Astrocyte (in vitro differentiated cells and primary cell): ENCODE measurements at regions not wholly inside any gene's neighbourhood (a gene's known extent, or its start where the extent isn't known, plus 50 kb on each side); places are given as distances from the start of the nearest gene placed in this dataset.

ENCODE experiments used
- DNase-seq: peaks from one replicate; pipeline ENCODE4 v3.0.0-alpha.2; 2010; ENCODE audit warnings: low read depth
- FAIRE-seq: peaks from 2 replicates; lab custom pipeline; 2011; peaks lifted over from hg19 to GRCh38; lab: Jason Lieb, UNC
- H2AFZ ChIP-seq: 2 replicates; pipeline ENCODE4 v1.6.0; 2012; ENCODE audit warnings: low read depth, low read length, inconsistent platforms
- H3K27ac ChIP-seq: 2 replicates; pipeline ENCODE4 v1.5.1; 2011; ENCODE audit warnings: low read depth, low read length, inconsistent platforms
- H3K27me3 ChIP-seq: 2 replicates; pipeline ENCODE4 v1.6.0; 2011; ENCODE audit warnings: low read length, inconsistent platforms; ENCODE audit not compliant: insufficient read depth
- H3K36me3 ChIP-seq: 2 replicates; pipeline ENCODE4 v1.5.1; 2011; ENCODE audit warnings: low read length, inconsistent platforms; ENCODE audit not compliant: insufficient read depth
- H3K4me1 ChIP-seq: 2 replicates; pipeline ENCODE4 v1.5.1; 2011; ENCODE audit warnings: low read length, inconsistent platforms; ENCODE audit not compliant: insufficient read depth
- H3K4me2 ChIP-seq: 2 replicates; pipeline ENCODE4 v1.6.0; 2012; ENCODE audit warnings: low read length, inconsistent platforms
- H3K4me3 ChIP-seq: 2 replicates; pipeline ENCODE4 v1.5.1; 2011; ENCODE audit warnings: low read depth, mild to moderate bottlenecking, low read length, inconsistent platforms; ENCODE audit not compliant: insufficient read depth
- H3K79me2 ChIP-seq: 2 replicates; pipeline ENCODE4 v1.6.0; 2012; ENCODE audit warnings: mild to moderate bottlenecking, low read length, inconsistent platforms; ENCODE audit not compliant: insufficient read depth
- H3K9ac ChIP-seq: 2 replicates; pipeline ENCODE4 v1.6.0; 2012; ENCODE audit warnings: mild to moderate bottlenecking, low read length, inconsistent platforms
- H3K9me3 ChIP-seq: 2 replicates; pipeline ENCODE4 v1.5.1; 2012; ENCODE audit warnings: low read depth, mild to moderate bottlenecking, low read length, inconsistent platforms; ENCODE audit not compliant: insufficient read depth
- H4K20me1 ChIP-seq: 2 replicates; pipeline ENCODE4 v1.6.0; 2012; ENCODE audit warnings: low read length, inconsistent platforms; ENCODE audit not compliant: insufficient read depth
- H3K27ac Mint-ChIP-seq: one replicate; pipeline ENCODE4 v1.8.0; 2021; ENCODE audit warnings: mild to moderate bottlenecking, mixed read lengths; ENCODE audit not compliant: unreplicated experiment
- H3K27me3 Mint-ChIP-seq: one replicate; pipeline ENCODE4 v1.8.0; 2021; ENCODE audit warnings: low read depth, mixed read lengths; ENCODE audit not compliant: unreplicated experiment
- H3K36me3 Mint-ChIP-seq: one replicate; pipeline ENCODE4 v1.8.0; 2021; ENCODE audit warnings: low read depth, mixed read lengths; ENCODE audit not compliant: unreplicated experiment
- H3K4me1 Mint-ChIP-seq: one replicate; pipeline ENCODE4 v1.8.0; 2021; ENCODE audit warnings: low read depth, mixed read lengths; ENCODE audit not compliant: unreplicated experiment
- H3K4me3 Mint-ChIP-seq: one replicate; pipeline ENCODE4 v1.8.0; 2021; ENCODE audit warnings: mild to moderate bottlenecking, moderate library complexity, mixed read lengths; ENCODE audit not compliant: unreplicated experiment
- H3K9me3 Mint-ChIP-seq: one replicate; pipeline ENCODE4 v1.8.0; 2021; ENCODE audit warnings: mild to moderate bottlenecking, mixed read lengths; ENCODE audit not compliant: unreplicated experiment
- CTCF ChIP-seq: IDR thresholded peaks from 2 replicates; pipeline ENCODE4 v1.5.1; 2011; ENCODE audit warnings: low read depth, mild to moderate bottlenecking, inconsistent platforms, low read length, moderate library complexity; ENCODE audit not compliant: insufficient read depth
- EZH2 ChIP-seq: IDR thresholded peaks from 2 replicates; pipeline ENCODE4 v1.6.1; 2012; ENCODE audit warnings: mild to moderate bottlenecking, low read length, inconsistent platforms; ENCODE audit not compliant: insufficient read depth

- Mint-ChIP-seq H3K36me3 (peaks cover 8% of the 10 kb centered on the region), H3K27me3 (peaks cover 14% of the 10 kb centered on the region), H3K9me3 (peaks cover 11% of the 10 kb centered on the region), H3K4me3 (no peak overlapping the region), H3K27ac (no peak overlapping the region), H3K4me1 (peaks cover 23% of the 10 kb centered on the region)
- H4K20me1 ChIP-seq, result no peaks in the 10 kb centered on the region
- TF ChIP-seq EZH2, result no peak
- no peak for TF ChIP-seq CTCF
- no peak overlapping the region for H3K4me2 ChIP-seq
- no peak for FAIRE-seq
- DNase-seq, result no peak
- H3K27ac ChIP-seq, result no peak overlapping the region
- no peaks in the 10 kb centered on the region for H3K27me3 ChIP-seq
- H3K9me3 ChIP-seq, result no peaks in the 10 kb centered on the region
- no peak overlapping the region for H2AFZ ChIP-seq
- no peaks in the 10 kb centered on the region for H3K79me2 ChIP-seq
- H3K4me3 ChIP-seq, result no peak overlapping the region
- H3K36me3 ChIP-seq, result no peaks in the 10 kb centered on the region
- H3K9ac ChIP-seq, result no peak overlapping the region
- H3K4me1 ChIP-seq, result peaks cover 16% of the 10 kb centered on the region
Observed at GRCh38 chr9:134559013-134559412, 82.6 kb upstream of the COL5A1 start.

GRCh38 chr9:134560206-134560605 lies 81.4 kb upstream of the COL5A1 start:
- Histone ChIP-seq H2AFZ (no peak overlapping the region), H3K4me1 (peaks cover 13% of the 10 kb centered on the region), H3K4me3 (no peak overlapping the region), H3K79me2 (no peaks in the 10 kb centered on the region), H4K20me1 (no peaks in the 10 kb centered on the region), H3K36me3 (no peaks in the 10 kb centered on the region), H3K4me2 (no peak overlapping the region), H3K27ac (no peak overlapping the region), H3K27me3 (no peaks in the 10 kb centered on the region), H3K9me3 (no peaks in the 10 kb centered on the region), H3K9ac (no peak overlapping the region)
- peaks cover 14% of the 10 kb centered on the region for H3K27me3 Mint-ChIP-seq
- no peak overlapping the region for H3K4me3 Mint-ChIP-seq
- DNase-seq (no peak), FAIRE-seq (no peak)
- TF ChIP-seq CTCF (no peak), EZH2 (no peak)
- H3K36me3 Mint-ChIP-seq, result peaks cover 10% of the 10 kb centered on the region
- H3K9me3 Mint-ChIP-seq, result peaks cover 16% of the 10 kb centered on the region
- H3K4me1 Mint-ChIP-seq, result peaks cover 16% of the 10 kb centered on the region
- H3K27ac Mint-ChIP-seq, result no peak overlapping the region

GRCh38 chr9:134560654-134561053 lies 80.9 kb upstream of the COL5A1 start:
- no peaks in the 10 kb centered on the region for H3K9me3 ChIP-seq
- H4K20me1 ChIP-seq, result no peaks in the 10 kb centered on the region
- Mint-ChIP-seq H3K4me1 (peaks cover 11% of the 10 kb centered on the region), H3K27ac (no peak overlapping the region), H3K27me3 (peaks cover 14% of the 10 kb centered on the region), H3K9me3 (peaks cover 16% of the 10 kb centered on the region), H3K4me3 (no peak overlapping the region), H3K36me3 (peaks cover 10% of the 10 kb centered on the region)
- H3K36me3 ChIP-seq, result no peaks in the 10 kb centered on the region
- no peak for DNase-seq
- H3K27me3 ChIP-seq, result no peaks in the 10 kb centered on the region
- H3K4me1 ChIP-seq, result peaks cover 13% of the 10 kb centered on the region
- no peaks in the 10 kb centered on the region for H3K79me2 ChIP-seq
- H3K27ac ChIP-seq, result no peak overlapping the region
- H3K4me3 ChIP-seq, result no peak overlapping the region
- H3K9ac ChIP-seq, result no peak overlapping the region
- TF ChIP-seq CTCF (no peak), EZH2 (no peak)
- no peak overlapping the region for H2AFZ ChIP-seq
- H3K4me2 ChIP-seq, result no peak overlapping the region
- no peak for FAIRE-seq
